ENCODE measurements at regions not wholly inside any gene's neighbourhood (a gene's known extent, or its start where the extent isn't known, plus 50 kb on each side); places are given as distances from the start of the nearest gene placed in this dataset.

DNA sequence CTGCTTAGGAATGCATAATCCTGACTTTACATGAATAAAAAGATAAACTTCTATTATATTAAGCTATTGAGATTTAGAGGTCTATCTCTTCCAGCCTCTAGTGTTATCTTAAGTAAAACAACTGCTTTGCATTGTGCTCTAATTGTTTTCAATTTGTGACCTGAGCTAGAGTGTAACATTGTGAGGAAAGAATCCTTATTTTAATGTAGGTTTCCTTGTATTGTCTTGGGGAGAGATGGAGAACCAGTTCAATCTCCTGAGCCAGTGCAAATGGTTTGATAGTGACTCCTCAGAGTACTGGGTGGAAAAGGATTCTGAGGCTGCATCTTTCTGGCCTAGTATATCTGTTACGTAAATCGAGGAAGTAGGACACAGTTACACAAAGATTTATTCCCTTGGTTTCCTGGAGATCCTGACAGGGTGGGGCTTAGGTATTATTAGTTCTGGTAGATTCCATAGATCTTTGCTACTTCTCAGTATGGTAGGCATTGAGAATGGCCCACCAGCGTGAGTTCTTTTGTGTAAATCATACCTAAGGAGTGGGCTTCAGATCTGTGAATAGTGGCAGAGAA is 683.5 kb upstream of the CCDC179 start:
- TF ChIP-seq, protein P1, sequence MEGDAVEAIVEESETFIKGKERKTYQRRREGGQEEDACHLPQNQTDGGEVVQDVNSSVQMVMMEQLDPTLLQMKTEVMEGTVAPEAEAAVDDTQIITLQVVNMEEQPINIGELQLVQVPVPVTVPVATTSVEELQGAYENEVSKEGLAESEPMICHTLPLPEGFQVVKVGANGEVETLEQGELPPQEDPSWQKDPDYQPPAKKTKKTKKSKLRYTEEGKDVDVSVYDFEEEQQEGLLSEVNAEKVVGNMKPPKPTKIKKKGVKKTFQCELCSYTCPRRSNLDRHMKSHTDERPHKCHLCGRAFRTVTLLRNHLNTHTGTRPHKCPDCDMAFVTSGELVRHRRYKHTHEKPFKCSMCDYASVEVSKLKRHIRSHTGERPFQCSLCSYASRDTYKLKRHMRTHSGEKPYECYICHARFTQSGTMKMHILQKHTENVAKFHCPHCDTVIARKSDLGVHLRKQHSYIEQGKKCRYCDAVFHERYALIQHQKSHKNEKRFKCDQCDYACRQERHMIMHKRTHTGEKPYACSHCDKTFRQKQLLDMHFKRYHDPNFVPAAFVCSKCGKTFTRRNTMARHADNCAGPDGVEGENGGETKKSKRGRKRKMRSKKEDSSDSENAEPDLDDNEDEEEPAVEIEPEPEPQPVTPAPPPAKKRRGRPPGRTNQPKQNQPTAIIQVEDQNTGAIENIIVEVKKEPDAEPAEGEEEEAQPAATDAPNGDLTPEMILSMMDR (IDR thresholded peaks at IDR 0.05), result no peak
- TF ChIP-seq POLR2A (IDR thresholded peaks at IDR 0.05), result no peak
